GM19240 (cell line): ENCODE measurements at regions not wholly inside any gene's neighbourhood (a gene's known extent, or its start where the extent isn't known, plus 50 kb on each side); places are given as distances from the start of the nearest gene placed in this dataset.
"Not testable (repeated sequence)": the region's sequence is repeated elsewhere in the genome, so short reads cannot be mapped to it uniquely, and the experiment has no call there.

ENCODE experiments used
- DNase-seq: peaks from one replicate; pipeline ENCODE4 v3.0.0; 2011; ENCODE audit warnings: low spot score; ENCODE audit not compliant: insufficient read length

DNA sequence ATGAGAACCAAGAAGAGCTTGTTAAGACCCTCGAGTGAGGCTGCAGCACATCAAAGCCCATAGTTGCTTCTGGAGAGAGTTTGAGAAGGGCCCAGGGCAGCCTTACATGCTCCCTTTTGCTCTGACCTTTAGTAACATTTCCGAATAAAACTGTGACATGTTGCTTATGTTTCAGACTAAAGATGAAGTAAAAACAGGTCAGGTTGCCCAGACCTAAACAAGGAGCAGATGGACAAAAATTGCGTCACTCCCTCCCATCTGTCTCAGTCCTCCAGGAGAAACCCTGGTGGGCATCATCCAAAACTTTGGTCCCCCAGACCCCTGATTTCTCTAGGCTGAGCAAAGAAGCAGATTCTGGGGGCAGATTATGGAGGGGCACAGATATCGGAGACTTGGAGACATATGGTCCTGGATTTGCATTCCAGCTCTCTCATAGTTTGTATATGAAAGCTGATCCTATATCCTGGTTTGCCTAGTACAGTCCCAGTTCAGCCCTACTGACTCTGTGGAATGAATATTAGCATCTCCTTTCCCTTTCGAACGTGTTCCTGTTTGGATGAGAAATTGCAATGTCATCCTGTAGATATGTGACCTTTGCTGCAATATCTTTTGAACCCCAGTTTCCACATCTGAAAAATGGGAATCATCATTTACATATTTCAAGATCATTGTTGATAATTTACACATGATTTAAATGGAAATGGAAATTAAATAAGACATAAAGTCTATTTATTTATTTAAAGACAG is 304.9 kb upstream of the USP24 start:
- no peak for DNase-seq

DNA sequence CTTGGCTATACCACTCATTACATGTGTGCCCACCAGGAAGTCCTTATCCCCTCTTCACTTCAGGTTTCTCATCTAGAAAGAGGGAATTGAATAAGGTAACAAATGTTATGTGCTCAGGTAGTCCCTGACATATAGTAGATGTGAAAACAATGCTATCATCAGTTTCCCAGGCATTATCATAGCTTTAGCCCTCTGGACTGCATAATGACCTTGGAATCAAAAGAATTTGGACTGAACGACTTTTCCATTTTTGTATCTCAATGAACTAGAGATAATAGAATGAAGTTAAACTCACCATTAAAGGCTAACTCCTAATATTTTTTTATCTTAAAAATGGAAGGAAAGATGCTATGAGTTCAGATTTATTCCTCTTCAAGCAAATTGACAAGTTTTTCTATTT is 304.1 kb upstream of the USP24 start:
- DNase-seq: no peak

DNA sequence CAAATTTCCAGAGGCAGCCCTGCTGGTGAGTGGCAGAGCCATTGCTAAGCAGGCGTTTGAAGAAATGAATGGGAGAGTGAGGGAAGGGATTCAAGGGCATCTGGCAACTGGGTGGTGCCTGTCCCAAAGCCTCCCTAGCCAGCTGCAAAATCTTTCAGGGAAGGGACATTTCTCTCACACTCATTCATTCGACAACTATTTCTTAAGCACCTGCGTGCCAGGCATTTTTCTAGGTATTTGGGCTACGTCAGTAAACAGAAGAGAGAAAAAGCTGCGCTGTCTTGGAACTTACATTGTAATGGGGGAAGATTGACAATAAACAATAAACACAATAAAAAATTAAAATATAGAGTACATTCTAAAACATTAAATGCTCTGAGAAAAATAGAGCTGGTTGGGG is 301.9 kb upstream of the USP24 start:
- DNase-seq: no peak

DNA sequence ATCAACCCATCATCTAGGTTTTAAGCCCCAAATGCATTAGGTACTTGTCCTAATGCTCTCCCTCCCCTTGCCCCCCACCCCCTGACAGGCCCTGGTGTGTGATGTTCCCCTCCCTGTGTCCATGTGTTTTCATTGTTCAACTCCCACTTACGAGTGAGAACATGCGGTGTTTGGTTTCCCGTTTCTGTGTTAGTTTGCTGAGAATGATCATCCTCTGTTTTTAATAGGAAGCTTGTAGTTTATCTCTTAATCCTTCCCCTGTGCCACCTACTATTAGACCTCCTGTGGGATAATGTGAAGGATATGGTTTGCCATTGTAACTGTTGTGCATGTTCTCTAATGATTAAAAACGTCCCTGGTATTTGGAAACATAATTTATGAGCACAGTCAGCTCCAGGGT is 299.4 kb upstream of the USP24 start:
- not testable (repeated sequence) for DNase-seq

DNA sequence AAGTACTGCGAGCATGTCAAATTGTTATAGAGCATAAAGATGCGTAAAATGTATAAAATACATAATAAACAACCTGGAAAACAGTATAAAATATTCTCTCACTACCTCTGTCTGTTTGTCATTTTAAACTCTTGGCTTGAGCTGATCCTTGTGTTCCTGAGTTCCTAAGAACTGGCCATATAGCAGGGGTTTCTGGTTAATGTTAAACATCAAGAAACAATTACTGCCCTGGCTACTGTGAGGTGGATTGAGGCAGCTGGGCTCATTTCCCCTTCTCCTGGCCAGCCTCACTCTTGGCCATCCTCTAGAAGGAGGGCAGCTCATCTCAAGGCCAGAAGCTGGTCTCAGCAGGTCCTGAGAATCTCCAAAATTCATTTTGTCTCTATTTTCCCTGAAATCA is 297.3 kb upstream of the USP24 start:
- DNase-seq: no peak

DNA sequence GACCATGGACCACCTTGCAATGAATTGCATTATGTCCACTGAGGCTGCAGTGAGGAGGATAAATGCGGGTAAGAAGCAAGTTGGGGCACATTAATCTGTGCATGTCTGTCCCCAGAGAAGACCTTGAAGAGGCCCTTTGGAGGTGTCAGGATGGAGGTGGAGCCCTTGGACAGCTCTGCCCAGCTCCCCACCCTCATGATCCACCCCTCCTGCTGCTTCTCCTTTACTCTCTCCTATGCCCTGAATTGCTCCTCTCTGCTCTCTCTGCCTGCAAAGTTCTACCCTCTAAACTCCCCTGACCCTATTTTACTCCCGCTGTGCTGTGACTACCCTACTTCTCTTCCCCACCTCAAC is 292.4 kb upstream of the USP24 start:
- no peak for DNase-seq

DNA sequence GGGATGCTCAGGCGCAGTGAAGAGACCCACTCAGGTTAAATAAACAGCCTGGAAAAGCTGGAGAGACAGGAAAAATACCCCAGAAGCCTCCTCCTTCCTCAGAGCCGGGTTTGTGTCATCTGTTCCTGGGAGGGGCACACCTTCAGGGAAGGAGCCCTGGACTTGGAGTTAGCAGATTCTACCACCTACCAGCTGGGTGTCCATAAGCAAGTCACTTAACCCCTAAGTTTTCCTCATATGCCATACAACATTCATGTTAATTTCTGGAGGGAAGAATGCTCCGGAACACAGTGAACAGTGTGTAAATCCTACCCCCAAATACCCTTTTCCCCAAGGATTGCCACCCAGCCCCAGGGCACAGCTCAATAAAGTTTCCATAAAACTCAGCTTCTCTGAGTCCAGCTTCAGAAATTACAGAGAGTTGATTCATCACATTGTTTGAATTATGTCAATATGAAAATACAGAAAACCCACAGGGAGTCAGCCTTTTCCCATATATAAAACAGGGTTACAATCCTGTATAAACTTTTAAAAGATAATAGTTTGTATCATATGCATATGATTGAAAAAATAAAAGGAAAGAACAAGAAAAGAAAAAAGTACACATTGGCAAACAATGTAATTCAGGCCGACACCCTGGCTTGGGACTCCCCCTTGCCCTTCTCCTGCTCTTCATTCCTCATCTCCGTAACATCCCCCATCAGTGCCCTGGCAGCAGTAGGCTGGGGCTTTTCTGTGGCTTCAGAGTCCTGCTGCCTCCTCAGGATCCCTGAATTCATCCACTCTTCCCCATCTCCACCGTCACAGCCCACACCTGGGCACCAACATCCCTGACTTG is 291.8 kb upstream of the USP24 start:
- DNase-seq: no peak

DNA sequence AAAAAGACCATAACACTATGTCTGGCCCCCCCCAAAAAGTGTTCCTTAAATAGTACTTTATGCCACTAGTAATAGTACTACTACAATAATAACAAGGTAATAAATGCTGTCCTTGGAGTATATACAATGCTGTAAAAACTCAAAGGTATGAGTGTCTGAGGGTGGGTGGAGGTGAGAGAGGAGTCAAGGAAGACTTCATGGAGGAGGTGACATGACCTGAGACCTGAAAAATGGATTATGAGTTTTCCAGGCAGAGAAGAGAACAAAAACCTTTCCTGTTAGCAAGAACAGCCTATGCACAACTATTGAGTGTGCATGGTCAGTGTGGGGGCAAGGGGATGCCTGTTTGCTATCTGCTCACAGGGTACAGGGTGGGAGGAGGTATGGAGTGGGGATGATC is 290.2 kb upstream of the USP24 start:
- no peak for DNase-seq

DNA sequence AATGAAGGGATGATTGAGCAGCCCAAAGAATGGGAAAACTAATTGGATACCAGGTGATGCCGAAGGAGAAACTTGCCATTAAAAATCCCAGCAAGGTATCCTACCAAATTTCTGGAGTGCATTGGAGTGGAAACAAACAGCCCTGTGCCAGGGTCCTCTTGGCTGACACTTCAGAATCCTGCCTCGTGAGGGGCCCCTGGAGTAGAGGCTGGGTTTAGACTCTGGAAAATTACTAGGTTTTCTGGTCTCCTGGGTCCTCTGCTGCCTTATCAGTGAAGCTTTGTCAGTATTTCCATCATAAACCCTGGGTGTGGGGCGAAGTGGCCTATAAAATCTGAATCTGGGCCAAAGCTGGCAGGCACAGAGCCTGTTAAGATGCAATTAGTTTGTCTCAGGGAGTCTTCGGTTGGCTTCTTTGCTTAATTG is 289.2 kb upstream of the USP24 start:
- no peak for DNase-seq

DNA sequence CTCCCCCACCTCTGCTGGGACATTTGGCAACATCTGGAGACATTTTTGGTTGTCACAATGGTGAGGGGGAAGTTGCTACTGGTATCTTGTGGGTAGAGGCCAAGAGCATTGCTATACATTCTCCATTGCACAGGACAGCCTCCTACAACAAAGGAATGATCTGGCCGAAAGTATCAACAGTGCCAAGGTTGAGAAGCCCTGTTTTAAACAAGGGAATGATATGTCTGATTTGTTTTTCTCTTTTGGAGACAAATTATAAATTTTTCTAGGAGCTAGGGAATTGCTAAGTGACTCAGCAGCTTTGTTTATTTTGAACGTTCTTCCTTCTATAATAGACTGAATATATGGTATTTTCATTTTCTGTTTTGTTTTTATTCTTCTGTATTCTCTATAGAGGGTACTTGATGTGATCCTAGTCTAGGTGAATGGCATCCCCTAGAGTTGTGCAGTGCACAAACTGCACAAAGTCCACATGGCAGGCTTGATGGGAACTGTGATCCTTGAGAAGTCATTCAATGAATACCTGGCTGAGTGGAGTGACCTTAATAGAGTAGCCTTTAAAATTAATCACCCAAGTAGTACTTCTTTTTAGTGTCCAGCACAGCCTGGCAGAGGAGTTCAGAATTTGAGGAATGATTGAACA is 288.6 kb upstream of the USP24 start:
- DNase-seq: no peak

DNA sequence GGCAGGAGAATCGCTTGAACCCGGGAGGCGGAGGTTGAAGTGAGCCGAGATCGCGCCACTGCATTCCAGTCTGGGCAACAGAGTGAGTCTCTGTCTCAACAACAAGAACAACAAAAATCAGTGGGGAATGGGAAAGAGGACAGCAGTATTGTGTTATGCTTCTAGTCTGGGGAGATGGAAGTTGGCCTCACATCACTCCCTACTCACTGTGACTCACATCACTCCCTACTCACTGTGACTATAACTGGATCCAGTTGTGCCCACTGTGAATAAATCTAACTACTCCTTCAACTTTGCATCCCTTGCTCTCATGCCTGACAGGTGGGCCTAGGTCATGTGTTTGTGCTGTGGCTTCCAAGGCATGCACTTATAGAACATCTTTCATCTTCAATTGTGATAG is 285.4 kb upstream of the USP24 start:
- no peak for DNase-seq

DNA sequence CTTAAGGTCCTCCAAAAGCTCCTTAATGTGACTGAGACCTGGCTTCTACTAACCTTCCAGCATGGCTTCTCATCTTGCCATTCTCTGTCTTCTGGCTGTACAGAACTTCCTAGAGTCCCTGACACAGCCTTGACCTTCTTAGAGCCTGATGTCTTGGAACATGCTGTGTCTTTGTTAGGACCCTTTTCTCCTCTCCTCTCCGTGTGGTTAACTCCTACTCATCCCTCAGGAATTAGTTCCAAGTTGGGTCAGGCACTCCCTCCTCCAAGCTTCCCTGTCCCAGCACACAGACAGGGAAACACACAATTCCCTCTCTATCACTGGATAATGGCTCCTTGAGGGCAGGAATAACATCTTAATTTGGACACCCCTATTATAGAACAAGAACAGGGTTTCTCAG is 275.4 kb upstream of the USP24 start:
- DNase-seq: no peak

DNA sequence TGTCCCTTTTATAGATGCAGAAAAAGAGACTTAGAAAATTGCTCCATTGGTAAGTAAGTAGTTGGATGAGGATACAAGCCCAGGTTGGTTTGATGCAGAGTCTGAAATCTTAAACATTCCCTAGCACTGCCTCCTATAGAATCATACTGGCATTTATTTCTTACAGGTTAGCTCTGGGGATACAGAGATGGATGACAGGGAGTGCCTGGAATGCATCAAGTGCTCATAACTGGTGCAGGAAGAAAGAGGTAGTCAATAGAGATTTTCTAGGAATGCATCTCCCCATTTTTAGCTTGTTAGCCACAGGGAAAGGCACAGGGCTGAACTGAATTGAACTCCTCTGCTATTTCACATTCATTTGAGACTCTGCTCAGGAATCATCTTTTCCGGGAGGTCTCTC is 269.0 kb upstream of the USP24 start:
- no peak for DNase-seq

DNA sequence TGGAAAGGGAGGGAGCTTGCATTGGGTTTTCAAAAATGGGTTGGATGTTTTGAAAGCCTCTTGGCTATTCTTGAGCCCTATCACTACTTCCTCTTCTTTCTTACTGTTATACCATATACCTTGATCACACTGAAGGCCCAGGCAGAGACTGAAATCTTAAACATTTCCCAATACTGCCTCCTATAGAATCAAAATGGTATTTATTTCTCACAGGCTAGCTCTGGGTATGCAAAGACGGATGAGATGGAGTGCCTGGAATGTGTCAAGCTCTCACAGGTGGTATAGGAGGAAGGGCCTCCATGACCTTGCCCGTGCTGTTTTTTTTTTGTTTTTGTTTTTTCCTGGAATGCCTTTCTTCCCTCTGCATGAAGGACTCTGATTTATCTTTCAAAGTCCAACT is 268.4 kb upstream of the USP24 start:
- DNase-seq: no peak

DNA sequence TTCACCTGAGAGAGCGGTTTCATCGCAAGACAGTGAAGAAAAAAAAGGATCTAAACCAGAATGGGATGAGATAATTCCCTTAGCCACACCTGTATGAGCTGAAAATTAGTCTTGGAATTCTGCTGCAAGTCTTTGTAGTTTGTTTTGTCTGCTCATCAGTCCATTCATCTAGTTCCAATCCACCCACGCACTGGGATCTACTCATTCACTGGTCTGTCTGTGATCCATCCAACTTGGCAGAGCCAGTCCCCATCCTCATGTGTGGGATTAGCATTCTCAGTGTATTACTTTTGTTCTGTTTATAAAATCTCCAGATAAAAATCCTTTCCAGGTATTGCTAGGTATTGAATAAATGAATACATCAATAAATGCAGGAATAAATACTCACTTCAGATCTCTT is 266.5 kb upstream of the USP24 start:
- DNase-seq: no peak

DNA sequence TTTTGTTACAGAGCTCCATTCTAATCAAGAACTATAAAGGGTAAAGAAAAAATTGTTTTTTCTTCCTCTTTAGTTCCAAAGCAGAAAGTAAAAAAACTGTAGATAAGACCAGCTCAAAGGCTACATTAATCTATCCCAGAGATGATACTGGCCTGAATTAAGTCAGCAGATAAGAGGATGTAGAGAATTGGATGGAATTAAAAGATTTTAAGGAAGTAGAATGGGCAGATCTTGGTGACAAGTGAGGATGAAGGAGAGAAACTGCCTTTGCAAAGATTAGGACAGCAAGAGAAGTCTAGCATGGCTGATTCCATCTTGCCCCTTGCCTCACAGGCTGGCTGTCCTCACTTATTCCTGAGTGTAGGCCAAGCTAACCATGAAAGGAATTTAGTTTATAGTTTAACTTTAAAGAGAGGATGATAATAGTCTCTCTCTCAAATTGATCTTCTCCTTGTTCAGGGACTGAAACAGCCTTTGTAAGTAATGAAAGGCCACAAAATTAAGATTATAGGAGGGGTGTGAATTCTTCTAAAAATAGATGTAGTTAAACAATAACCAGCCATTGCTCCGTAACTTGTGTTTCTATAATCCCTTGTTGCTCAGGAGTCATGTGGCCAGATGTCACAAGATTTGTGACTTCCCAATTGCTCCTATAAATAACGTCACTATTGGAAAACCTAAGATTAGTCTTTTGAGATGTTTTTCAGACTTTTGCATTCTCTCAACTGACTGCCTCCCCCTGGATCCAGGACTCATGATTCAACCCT is 265.0 kb upstream of the USP24 start:
- no peak for DNase-seq

DNA sequence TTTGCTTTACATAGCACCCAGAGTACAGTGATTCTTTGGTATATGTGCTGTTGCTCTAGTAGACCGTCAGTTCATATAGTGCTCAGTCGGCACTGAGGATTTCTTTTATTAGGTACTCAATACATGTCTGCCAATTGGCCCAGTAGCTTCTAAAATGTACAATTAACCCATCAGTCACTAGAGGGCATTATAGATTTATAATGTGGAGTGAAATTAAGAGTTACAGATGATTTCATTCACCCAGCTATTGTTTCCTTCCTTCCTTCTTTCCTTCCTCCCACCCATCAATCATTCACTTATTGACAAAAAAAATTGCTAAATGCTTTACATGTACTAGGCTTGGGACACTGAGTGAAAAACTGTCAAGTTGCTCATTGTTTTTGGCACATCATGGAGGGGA is 263.6 kb upstream of the USP24 start:
- no peak for DNase-seq

DNA sequence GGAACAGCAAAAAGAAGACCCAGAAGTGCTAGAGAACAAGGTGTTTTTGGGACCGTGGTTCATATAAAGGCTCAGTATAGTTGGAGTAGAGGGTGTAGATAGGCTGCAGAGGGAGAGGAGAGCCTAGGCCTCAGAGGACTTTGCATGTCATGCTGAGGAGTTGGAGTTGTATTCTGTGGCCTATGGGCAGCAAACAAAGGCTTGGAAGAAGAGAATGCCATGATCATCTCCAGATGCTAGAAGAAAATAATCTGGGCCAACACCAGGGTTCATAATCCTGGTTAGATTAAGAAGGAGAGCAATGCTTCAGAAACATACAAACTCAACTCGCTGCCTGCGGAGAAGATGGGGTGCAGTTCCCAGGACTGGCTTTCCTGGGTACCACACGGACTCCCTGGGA is 262.8 kb upstream of the USP24 start:
- DNase-seq: no peak

DNA sequence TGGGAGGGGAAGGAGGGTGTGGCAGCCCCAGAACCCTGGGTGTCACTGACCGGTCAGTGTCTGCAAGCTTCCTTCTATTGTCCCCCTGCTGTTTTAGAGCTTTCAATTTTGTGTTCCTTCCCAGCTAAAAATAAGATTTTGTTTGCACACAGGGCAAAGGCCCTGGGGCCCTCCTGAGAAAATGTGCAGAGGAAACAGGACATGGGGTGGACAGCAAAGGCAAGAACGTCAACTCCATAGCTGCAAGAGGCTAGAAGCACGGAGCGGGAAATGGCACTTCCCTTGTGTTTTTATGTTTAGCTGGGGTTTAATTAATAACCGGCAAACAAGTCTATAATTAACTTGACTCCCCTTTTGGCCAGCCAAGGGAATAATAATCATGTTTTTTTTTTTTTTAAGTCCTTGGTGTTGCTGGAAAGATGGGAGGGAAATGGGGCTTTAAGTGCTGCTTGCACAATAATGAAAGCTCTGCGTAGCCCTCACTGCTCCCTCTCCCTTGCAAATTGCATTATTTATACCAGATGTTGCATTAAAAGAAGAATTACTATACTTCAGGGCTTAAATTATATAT is 261.4 kb upstream of the USP24 start:
- no peak for DNase-seq

DNA sequence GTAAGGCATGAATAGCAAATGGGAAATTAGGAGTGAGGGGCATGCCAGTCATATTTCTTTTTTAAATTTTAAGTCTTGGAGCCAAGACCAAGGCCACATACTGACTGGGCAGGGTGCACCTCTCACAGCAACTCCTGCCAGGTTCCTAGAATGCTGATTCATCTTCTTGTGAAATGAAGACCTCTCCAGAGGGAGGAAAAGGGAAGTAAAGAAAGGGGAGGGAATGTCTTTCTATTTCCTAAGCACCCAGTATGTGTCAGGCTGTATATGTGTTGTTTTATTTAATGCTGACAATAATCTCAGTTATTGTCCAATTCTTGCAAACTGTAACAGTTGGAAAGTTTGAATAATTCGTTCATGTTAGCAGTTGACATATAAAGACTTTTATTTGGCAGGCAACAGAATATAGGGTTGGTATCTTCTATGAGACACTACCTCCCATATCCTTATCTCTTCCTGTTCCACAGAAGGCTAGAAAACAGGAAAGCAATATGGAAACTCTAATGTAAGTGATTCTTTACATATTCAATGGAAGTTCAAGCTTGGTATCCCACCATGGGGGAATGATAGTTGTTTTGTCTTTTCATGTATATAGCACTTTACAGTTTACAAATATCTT is 259.1 kb upstream of the USP24 start:
- DNase-seq: no peak

DNA sequence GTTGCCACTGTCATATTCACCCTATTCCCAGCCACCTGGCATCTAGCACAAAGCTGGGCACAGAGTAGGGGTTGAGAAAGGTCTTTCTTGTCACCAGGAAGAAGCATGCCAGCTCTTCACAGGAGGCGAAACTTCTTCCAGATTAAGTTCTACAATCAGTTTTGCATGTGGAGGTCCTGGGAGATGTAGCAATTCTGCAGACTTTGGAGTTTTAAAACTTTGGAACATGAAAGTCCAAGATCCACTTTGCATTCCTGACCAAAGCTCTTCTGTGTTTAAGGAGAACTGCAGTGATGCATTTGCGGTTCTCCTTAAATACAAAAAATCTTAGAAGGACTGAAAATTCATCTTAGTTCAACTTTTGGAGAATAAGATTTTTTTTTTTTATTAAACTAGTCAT is 258.5 kb upstream of the USP24 start:
- DNase-seq: no peak
